Brain microvascular endothelial cell (primary cell): ENCODE measurements at regions not wholly inside any gene's neighbourhood (a gene's known extent, or its start where the extent isn't known, plus 50 kb on each side); places are given as distances from the start of the nearest gene placed in this dataset.

Experiments used
- DNase-seq: peaks from one replicate; pipeline ENCODE4 v3.0.0-alpha.2; 2020
- H3K27ac ChIP-seq: fragments of 250-450 bp; sonication (Bioruptor Pico); 2 replicates; pipeline ENCODE4 v1.5.1; 2020; ENCODE audit warnings: mild to moderate bottlenecking, moderate library complexity
- H3K27me3 ChIP-seq: fragments of 250-450 bp; sonication (Bioruptor Pico); replicated peaks from 2 replicates; pipeline ENCODE4 v1.5.1; 2020; ENCODE audit warnings: mild to moderate bottlenecking
- H3K36me3 ChIP-seq: fragments of 250-450 bp; sonication (Bioruptor Pico); replicated peaks from 2 replicates; pipeline ENCODE4 v1.5.1; 2020; ENCODE audit warnings: mild to moderate bottlenecking
- H3K4me3 ChIP-seq: 2 replicates; pipeline ENCODE4 v1.5.1; 2011; ENCODE audit warnings: low read depth, mild to moderate bottlenecking, control low read depth, low read length, moderate library complexity
- in situ Hi-C: cut with HindIII; loops from 2 replicates; pipeline ENCODE4 v1.10.0; 2017; ENCODE audit warnings: low sequenced_read_pairs, low pct_ligation_motif_present
- TF ChIP-seq, protein P1 (sequence below): IDR thresholded peaks from 2 replicates; pipeline ENCODE4 v1.5.1; 2011; ENCODE audit warnings: low read depth, mild to moderate bottlenecking, moderate library complexity, low read length, control low read depth, inconsistent platforms; ENCODE audit errors: missing control alignments

DNA sequence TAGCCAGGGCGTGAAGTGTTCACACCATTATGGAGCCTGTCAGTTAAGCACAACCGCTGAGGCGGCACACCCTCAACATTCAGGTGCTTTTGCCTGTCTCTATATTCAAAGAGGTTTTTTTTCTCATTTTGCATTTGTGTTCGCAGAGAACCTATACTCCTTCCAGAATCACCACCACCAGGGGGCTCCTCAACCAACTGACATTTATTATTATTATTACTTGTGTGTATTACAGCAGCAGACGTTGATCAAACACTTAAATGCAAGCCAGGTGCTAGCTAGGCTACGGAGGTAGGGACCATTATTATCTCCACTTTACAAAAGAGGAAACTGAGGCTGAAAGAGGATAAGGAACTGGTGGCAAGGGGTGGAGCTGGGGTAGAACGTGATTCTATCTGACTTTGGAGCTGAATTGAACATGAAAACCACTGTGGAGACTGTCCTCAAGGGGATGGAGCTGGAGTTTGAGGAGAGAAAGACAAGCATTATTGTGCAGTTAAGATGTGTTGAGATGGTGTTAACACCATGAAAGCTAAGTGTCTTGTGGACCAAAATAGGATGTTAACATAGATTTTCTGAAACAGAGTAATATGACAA lies 133.8 kb upstream of the PLXNA4 start:
- peak; percentile 74 for DNase-seq
- Histone ChIP-seq H3K27me3 (no peaks in the 10 kb centered on the region), H3K36me3 (no peaks in the 10 kb centered on the region), H3K4me3 (no peak overlapping the region), H3K27ac (no peak overlapping the region)
- in situ Hi-C loops: no loop called here
- TF ChIP-seq, protein P1, sequence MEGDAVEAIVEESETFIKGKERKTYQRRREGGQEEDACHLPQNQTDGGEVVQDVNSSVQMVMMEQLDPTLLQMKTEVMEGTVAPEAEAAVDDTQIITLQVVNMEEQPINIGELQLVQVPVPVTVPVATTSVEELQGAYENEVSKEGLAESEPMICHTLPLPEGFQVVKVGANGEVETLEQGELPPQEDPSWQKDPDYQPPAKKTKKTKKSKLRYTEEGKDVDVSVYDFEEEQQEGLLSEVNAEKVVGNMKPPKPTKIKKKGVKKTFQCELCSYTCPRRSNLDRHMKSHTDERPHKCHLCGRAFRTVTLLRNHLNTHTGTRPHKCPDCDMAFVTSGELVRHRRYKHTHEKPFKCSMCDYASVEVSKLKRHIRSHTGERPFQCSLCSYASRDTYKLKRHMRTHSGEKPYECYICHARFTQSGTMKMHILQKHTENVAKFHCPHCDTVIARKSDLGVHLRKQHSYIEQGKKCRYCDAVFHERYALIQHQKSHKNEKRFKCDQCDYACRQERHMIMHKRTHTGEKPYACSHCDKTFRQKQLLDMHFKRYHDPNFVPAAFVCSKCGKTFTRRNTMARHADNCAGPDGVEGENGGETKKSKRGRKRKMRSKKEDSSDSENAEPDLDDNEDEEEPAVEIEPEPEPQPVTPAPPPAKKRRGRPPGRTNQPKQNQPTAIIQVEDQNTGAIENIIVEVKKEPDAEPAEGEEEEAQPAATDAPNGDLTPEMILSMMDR: peak; percentile 73

DNA sequence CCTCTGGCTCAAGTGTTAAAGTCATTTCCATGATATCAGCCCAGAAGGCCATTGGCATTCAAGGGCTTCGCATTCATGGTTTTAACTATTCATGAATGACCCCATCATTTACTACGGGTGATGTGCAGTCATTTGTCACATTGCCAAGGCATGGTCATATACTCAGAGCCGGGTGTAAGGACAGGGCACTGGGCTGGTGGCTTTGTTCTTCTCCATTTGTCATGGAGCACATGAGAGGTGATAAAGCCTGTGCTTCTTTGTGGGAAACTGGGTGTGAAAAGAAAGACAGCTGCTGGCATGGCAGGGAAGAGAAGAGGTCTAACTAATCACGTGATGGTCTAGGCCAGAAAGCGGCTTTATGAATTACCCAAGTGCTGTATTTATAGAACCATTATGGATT lies 132.2 kb upstream of the PLXNA4 start:
- TF ChIP-seq, protein P1: no peak
- Histone ChIP-seq H3K36me3 (no peaks in the 10 kb centered on the region), H3K4me3 (no peak overlapping the region), H3K27ac (no peak overlapping the region), H3K27me3 (no peaks in the 10 kb centered on the region)
- DNase-seq: no peak
- in situ Hi-C loops: no loop called here

DNA sequence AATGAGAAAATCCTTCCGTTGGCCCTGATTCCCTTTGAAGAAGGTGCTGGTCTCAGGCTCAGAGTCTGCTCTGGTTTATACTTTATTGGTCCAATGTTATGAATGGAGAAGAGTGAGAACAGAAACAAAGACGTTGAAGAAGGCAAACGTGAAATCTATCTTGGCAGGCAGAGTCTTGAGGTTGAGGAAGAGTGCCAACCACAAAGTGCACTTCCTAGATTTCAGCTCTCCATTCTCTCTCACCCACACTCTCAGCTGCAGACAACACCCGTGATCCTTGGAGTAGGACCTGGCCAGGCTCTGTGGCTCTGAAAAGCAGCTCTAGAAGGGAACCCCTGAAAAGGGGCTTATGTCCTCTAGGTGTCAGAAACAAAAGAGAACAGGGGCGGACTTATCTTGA lies 128.9 kb upstream of the PLXNA4 start:
- TF ChIP-seq, protein P1: no peak
- Histone ChIP-seq H3K27ac (no peak overlapping the region), H3K36me3 (no peaks in the 10 kb centered on the region), H3K27me3 (no peaks in the 10 kb centered on the region), H3K4me3 (no peak overlapping the region)
- DNase-seq: no peak
- in situ Hi-C loops: no loop called here

DNA sequence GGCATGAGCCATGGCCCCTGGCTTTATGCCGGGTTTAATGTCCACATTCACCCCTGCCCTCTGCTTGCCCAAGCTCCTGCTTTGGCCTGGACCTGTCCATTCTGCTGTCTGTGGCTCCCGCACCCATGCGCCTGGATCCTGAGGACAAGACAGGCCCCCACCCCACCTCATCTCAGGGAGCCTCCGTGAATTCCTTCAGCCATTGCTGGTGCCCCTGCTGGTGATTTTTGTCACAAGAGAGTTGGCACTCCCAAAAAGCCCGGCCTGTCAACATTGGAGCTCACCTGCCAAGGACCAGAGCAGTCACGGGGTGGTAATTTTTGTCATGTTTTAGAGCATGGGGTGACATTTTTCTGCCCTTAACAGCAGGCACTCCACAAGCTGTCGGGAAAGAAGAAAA lies 127.5 kb upstream of the PLXNA4 start:
- DNase-seq: no peak
- TF ChIP-seq, protein P1: no peak
- Histone ChIP-seq H3K27me3 (no peaks in the 10 kb centered on the region), H3K36me3 (no peaks in the 10 kb centered on the region), H3K4me3 (no peak overlapping the region), H3K27ac (no peak overlapping the region)
- in situ Hi-C loops: no loop called here

DNA sequence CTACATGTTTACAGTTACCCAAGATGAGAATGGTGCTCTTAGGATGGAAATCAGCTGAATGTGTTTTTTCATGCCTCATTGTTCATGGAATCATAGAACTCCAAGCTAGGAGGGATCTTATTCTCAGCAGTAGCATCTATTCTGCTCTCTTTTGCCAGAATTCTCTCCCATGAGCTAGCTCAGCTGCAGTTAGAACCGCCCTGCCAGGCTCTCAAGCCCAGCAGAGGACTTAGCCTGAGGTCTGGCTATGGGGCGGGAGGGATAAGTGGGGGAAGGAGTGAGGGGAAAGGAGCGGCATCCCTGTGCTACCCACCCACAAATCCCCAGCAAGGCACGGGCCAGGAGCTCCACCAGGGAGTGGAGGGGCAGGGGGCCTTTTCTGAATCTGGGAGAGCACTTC lies 120.7 kb upstream of the PLXNA4 start:
- H3K36me3 ChIP-seq: no peaks in the 10 kb centered on the region
- DNase-seq: no peak
- no peak overlapping the region for H3K4me3 ChIP-seq
- no peaks in the 10 kb centered on the region for H3K27me3 ChIP-seq
- TF ChIP-seq, protein P1: no peak
- H3K27ac ChIP-seq: no peak overlapping the region
- in situ Hi-C loops: no loop called here

DNA sequence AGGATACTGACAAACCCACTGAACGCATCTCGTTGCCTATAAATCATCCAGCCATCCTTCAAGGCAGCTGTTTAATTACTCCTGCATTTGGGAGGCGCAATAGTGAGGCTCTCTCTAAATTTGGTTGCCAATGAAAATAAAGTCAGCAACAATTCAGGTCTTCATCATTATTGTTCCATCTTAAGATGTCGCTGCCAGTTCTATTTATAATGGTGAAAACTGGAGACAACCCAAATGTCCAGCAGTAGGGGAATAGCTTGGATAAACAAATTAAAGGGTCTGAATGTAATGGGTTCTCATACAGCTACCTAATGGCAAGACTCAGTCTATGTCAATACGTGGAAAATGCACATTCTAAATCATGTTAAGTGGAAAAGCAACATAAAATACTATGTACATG lies 120.1 kb upstream of the PLXNA4 start:
- in situ Hi-C loops: no loop called here
- H3K36me3 ChIP-seq: no peaks in the 10 kb centered on the region
- no peaks in the 10 kb centered on the region for H3K27me3 ChIP-seq
- DNase-seq: no peak
- TF ChIP-seq, protein P1: no peak
- H3K4me3 ChIP-seq: no peak overlapping the region
- H3K27ac ChIP-seq: no peak overlapping the region
